ENCODE measurements at regions not wholly inside any gene's neighbourhood (a gene's known extent, or its start where the extent isn't known, plus 50 kb on each side); places are given as distances from the start of the nearest gene placed in this dataset.

- TF ChIP-seq CTCF (IDR thresholded peaks at IDR 0.05; ENCODE audit: low read depth, low read length, missing input control): no peak
- no peak for TF ChIP-seq FOXA1 (IDR thresholded peaks at IDR 0.05)
- TF ChIP-seq YY1 (IDR thresholded peaks at IDR 0.05): no peak
- TF ChIP-seq EGR1 (IDR thresholded peaks at IDR 0.05; ENCODE audit: low read depth in 2 of 2): no peak
- no peak for TF ChIP-seq SP1 (IDR thresholded peaks at IDR 0.05)
- TF ChIP-seq TAF1 (conservative IDR thresholded peaks at IDR 0.05): no peak
- TF ChIP-seq GABPA (IDR thresholded peaks at IDR 0.05 in 1 of 2, conservative IDR thresholded peaks at IDR 0.05 in 1 of 2): no peak
- TF ChIP-seq ZBTB33 (IDR thresholded peaks at IDR 0.05): no peak
- no peak for TF ChIP-seq JUND (IDR thresholded peaks at IDR 0.05)
These were observed 454.1 kb upstream of the MDGA2 start for GRCh38 chr14:48129472-48129871.
